ENCODE measurements at regions not wholly inside any gene's neighbourhood (a gene's known extent, or its start where the extent isn't known, plus 50 kb on each side); places are given as distances from the start of the nearest gene placed in this dataset.
"Not testable (repeated sequence)": the region's sequence is repeated elsewhere in the genome, so short reads cannot be mapped to it uniquely, and the experiment has no call there.

- no peak overlapping the region for H3K4me3 ChIP-seq (ENCODE audit: low read length)
These were observed 945.6 kb downstream of the MCTP2 start for GRCh38 chr15:95176794-95177577.

GRCh38 chr15:95180530-95180929 is 949.2 kb downstream of the MCTP2 start:
- no peaks in the 10 kb centered on the region for H3K9me3 ChIP-seq (ENCODE audit: low read length)
- H3K4me3 ChIP-seq (ENCODE audit: low read length): no peak overlapping the region
- H3K27me3 ChIP-seq (ENCODE audit: insufficient read depth, low read length): no peaks in the 10 kb centered on the region
- no peaks in the 10 kb centered on the region for H3K36me3 ChIP-seq (ENCODE audit: insufficient read depth, low read length)
- no peaks in the 10 kb centered on the region for H3K4me1 ChIP-seq (ENCODE audit: insufficient read depth, low read length)
- no peak overlapping the region for H2AFZ ChIP-seq (ENCODE audit: low read depth, low read length)

More at GRCh38 chr15:95176794-95177577, 945.6 kb downstream of the MCTP2 start:
- Histone ChIP-seq H3K9me3 (ENCODE audit: low read length) (no peaks in the 10 kb centered on the region), H3K4me1 (ENCODE audit: insufficient read depth, low read length) (peaks cover 4% of the 10 kb centered on the region), H3K36me3 (ENCODE audit: insufficient read depth, low read length) (no peaks in the 10 kb centered on the region), H3K27me3 (ENCODE audit: insufficient read depth, low read length) (no peaks in the 10 kb centered on the region), H2AFZ (ENCODE audit: low read depth, low read length) (no peak overlapping the region)

GRCh38 chr15:95182091-95182490 is 950.7 kb downstream of the MCTP2 start:
- Histone ChIP-seq H3K27me3 (ENCODE audit: insufficient read depth, low read length) (no peaks in the 10 kb centered on the region), H3K4me1 (ENCODE audit: insufficient read depth, low read length) (no peaks in the 10 kb centered on the region), H2AFZ (ENCODE audit: low read depth, low read length) (no peak overlapping the region), H3K4me3 (ENCODE audit: low read length) (no peak overlapping the region), H3K9me3 (ENCODE audit: low read length) (no peaks in the 10 kb centered on the region), H3K36me3 (ENCODE audit: insufficient read depth, low read length) (no peaks in the 10 kb centered on the region)

GRCh38 chr15:95192923-95193322 is 961.6 kb downstream of the MCTP2 start:
- Histone ChIP-seq H3K36me3 (ENCODE audit: insufficient read depth, low read length) (no peaks in the 10 kb centered on the region), H2AFZ (ENCODE audit: low read depth, low read length) (no peak overlapping the region), H3K27me3 (ENCODE audit: insufficient read depth, low read length) (peaks cover 2% of the 10 kb centered on the region), H3K4me1 (ENCODE audit: insufficient read depth, low read length) (peaks cover 5% of the 10 kb centered on the region), H3K4me3 (ENCODE audit: low read length) (no peak overlapping the region), H3K9me3 (ENCODE audit: low read length) (peaks cover 2% of the 10 kb centered on the region)

- Histone ChIP-seq H3K4me3 (ENCODE audit: low read length) (no peak overlapping the region), H3K9me3 (ENCODE audit: low read length) (no peaks in the 10 kb centered on the region), H2AFZ (ENCODE audit: low read depth, low read length) (no peak overlapping the region), H3K36me3 (ENCODE audit: insufficient read depth, low read length) (no peaks in the 10 kb centered on the region), H3K4me1 (ENCODE audit: insufficient read depth, low read length) (peaks cover 5% of the 10 kb centered on the region), H3K27me3 (ENCODE audit: insufficient read depth, low read length) (no peaks in the 10 kb centered on the region)
These were observed 963.4 kb downstream of the MCTP2 start for GRCh38 chr15:95194746-95195145.

GRCh38 chr15:95196176-95196915 is 965.0 kb downstream of the MCTP2 start:
- H3K27me3 ChIP-seq (ENCODE audit: insufficient read depth, low read length): no peaks in the 10 kb centered on the region

GRCh38 chr15:95202569-95203349 is 971.4 kb downstream of the MCTP2 start:
- Histone ChIP-seq H3K27me3 (ENCODE audit: insufficient read depth, low read length) (no peaks in the 10 kb centered on the region), H3K36me3 (ENCODE audit: insufficient read depth, low read length) (no peaks in the 10 kb centered on the region), H2AFZ (ENCODE audit: low read depth, low read length) (no peak overlapping the region)

More at GRCh38 chr15:95196176-95196915, 965.0 kb downstream of the MCTP2 start:
- peaks cover 5% of the 10 kb centered on the region for H3K4me1 ChIP-seq (ENCODE audit: insufficient read depth, low read length)
- H3K4me3 ChIP-seq (ENCODE audit: low read length): no peak overlapping the region
- peak overlapping the region; percentile 6 for H2AFZ ChIP-seq (ENCODE audit: low read depth, low read length)
- H3K9me3 ChIP-seq (ENCODE audit: low read length): no peaks in the 10 kb centered on the region
- H3K36me3 ChIP-seq (ENCODE audit: insufficient read depth, low read length): no peaks in the 10 kb centered on the region

GRCh38 chr15:95205077-95205476 is 973.7 kb downstream of the MCTP2 start:
- Histone ChIP-seq H3K27me3 (ENCODE audit: insufficient read depth, low read length) (no peaks in the 10 kb centered on the region), H3K4me1 (ENCODE audit: insufficient read depth, low read length) (no peaks in the 10 kb centered on the region), H3K9me3 (ENCODE audit: low read length) (peaks cover 6% of the 10 kb centered on the region), H3K4me3 (ENCODE audit: low read length) (no peak overlapping the region), H3K36me3 (ENCODE audit: insufficient read depth, low read length) (no peaks in the 10 kb centered on the region), H2AFZ (ENCODE audit: low read depth, low read length) (no peak overlapping the region)

More at GRCh38 chr15:95202569-95203349, 971.4 kb downstream of the MCTP2 start:
- Histone ChIP-seq H3K4me3 (ENCODE audit: low read length) (no peak overlapping the region), H3K9me3 (ENCODE audit: low read length) (peaks cover 6% of the 10 kb centered on the region), H3K4me1 (ENCODE audit: insufficient read depth, low read length) (no peaks in the 10 kb centered on the region)

GRCh38 chr15:95205830-95206229 is 974.5 kb downstream of the MCTP2 start:
- H3K27me3 ChIP-seq (ENCODE audit: insufficient read depth, low read length); H3K4me1 ChIP-seq (ENCODE audit: insufficient read depth, low read length); H3K36me3 ChIP-seq (ENCODE audit: insufficient read depth, low read length); H2AFZ ChIP-seq (ENCODE audit: low read depth, low read length); H3K9me3 ChIP-seq (ENCODE audit: low read length); H3K4me3 ChIP-seq (ENCODE audit: low read length): not testable (repeated sequence)

- H3K9me3 ChIP-seq (ENCODE audit: low read length): peaks cover 3% of the 10 kb centered on the region
- H3K4me1 ChIP-seq (ENCODE audit: insufficient read depth, low read length): no peaks in the 10 kb centered on the region
- H3K36me3 ChIP-seq (ENCODE audit: insufficient read depth, low read length): no peaks in the 10 kb centered on the region
- H2AFZ ChIP-seq (ENCODE audit: low read depth, low read length): no peak overlapping the region
- H3K27me3 ChIP-seq (ENCODE audit: insufficient read depth, low read length): no peaks in the 10 kb centered on the region
- no peak overlapping the region for H3K4me3 ChIP-seq (ENCODE audit: low read length)
These were observed 976.7 kb downstream of the MCTP2 start for GRCh38 chr15:95208071-95208470.

GRCh38 chr15:95208988-95209387 is 977.6 kb downstream of the MCTP2 start:
- Histone ChIP-seq H3K36me3 (ENCODE audit: insufficient read depth, low read length) (no peaks in the 10 kb centered on the region), H3K4me3 (ENCODE audit: low read length) (no peak overlapping the region), H2AFZ (ENCODE audit: low read depth, low read length) (no peak overlapping the region), H3K27me3 (ENCODE audit: insufficient read depth, low read length) (no peaks in the 10 kb centered on the region), H3K4me1 (ENCODE audit: insufficient read depth, low read length) (no peaks in the 10 kb centered on the region), H3K9me3 (ENCODE audit: low read length) (peaks cover 3% of the 10 kb centered on the region)

- Histone ChIP-seq H3K4me3 (ENCODE audit: low read length) (no peak overlapping the region), H3K36me3 (ENCODE audit: insufficient read depth, low read length) (no peaks in the 10 kb centered on the region), H2AFZ (ENCODE audit: low read depth, low read length) (no peak overlapping the region), H3K9me3 (ENCODE audit: low read length) (peaks cover 3% of the 10 kb centered on the region), H3K27me3 (ENCODE audit: insufficient read depth, low read length) (no peaks in the 10 kb centered on the region), H3K4me1 (ENCODE audit: insufficient read depth, low read length) (peaks cover 7% of the 10 kb centered on the region)
These were observed 979.1 kb downstream of the MCTP2 start for GRCh38 chr15:95210436-95210981.

All from neuron (in vitro differentiated cells).